NCI-H748 (cell line): ENCODE measurements at regions not wholly inside any gene's neighbourhood (a gene's known extent, or its start where the extent isn't known, plus 50 kb on each side); places are given as distances from the start of the nearest gene placed in this dataset.
"Not testable (repeated sequence)": the region's sequence is repeated elsewhere in the genome, so short reads cannot be mapped to it uniquely, and the experiment has no call there.

Experiments used
- DNase-seq: peaks from one replicate; lab custom pipeline; 2025; ENCODE audit not compliant: unreplicated experiment; lab: John Stamatoyannopoulos, UW

DNA sequence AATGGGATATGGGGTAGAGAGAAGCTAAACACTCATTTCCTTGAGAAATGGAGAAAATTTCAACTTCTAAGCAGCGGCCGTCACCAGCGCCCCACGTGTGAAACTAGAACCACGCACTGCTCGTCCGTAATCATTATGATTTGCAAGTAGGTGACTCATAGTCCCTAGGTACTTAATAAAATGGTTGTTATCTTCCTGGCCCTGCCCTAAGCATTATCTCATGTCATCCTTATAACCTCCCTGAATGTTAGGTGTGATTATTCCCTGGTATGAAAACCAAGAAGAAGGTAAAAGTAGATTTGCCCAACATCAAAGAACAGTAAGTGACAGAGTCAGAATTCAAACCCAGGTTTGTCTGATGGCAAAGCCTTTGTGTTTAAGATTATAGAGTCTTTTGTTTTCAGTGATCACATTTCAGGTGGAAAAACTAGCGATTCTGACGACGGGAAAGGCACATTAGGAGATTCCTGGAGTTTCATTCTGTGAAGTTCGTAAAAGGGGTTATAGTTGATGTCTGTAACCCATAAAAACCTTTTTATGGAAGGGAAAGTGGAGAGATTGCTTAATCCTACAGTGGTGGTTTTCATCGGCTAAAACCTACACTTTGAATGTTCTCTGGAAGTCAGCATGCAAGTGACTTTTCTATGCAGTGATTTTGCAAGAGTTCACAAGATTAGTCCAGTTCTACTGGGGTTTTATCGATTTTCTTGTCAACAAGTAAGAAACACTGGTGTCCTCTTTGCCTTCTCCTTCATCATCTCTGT, 202.9 kb upstream of the WWC1 start:
- no peak for DNase-seq

DNA sequence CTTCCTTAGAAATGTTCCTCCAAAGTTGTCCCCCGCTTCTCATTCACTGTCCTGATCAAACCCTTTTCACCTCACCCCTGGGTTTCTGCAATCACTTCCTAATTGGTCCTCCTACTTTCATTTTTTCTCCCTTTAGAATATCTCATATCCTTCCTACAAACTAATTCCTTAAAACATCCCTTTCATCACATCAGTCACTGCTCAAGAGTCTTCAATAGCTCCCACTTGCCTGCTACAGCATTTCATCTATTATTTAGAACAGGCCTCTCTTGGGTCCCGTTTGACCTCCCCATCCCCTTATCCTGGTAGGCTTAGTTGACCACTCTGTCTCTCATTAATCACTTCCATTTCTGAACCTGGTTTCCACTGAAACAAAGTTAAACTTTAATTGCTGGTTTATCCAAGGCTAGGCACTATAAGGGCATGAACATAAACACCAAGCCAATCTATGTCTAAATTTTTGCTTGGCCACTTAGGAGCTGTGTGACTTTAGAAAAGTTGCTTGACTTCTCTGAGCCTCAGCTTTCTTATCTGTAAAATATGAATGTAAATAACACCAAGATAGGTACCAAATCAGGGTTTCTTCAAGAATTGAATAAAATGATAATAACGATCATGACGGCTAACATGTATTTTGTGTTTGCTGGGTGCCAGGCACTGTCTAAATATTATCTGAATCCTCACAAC, 202.1 kb upstream of the WWC1 start:
- DNase-seq, result no peak

DNA sequence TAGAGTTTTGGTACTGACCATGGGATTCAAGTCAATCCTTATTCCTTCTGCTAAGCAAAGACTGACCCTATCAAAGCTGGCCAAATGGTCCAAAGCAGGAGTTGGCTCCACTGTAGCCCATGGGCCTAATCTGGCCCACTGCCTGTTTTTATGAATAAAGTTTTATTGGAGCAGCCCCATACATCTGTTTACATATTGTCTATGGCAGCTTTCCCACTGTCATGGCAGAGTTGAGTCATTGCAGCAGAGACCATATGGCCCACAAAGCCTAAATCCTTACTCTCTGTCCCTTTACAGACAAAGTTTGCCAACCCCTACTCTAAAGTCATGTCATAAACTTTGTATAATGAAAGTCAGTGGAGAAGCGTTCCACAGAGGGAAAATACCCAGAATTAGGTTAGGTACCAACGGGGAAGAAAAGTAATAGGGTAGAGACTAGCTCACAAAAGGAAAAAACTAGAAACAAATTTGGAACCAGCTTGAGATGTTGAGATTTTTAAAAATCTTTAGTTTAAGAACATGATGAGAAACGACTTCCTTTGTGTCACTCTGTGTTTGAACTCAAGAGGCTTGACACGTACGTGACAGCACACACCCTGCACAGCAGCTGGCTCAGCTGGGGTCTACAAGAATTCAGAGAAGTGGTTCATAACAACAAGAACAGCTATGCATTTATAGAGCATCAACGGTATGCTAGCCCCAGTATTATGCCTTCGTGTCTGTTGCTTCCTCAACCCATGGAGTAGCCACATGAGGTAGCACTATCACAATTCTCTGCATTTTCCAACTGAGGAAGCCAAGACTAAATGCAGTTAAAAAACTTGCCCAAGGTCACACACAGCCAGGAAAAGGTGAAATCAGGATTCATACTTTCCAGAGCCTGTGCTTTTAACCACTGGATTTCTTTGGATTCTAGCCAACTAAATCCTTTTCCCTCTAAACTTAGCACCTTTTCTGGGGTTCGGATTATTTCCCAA, 198.9 kb upstream of the WWC1 start:
- no peak for DNase-seq

DNA sequence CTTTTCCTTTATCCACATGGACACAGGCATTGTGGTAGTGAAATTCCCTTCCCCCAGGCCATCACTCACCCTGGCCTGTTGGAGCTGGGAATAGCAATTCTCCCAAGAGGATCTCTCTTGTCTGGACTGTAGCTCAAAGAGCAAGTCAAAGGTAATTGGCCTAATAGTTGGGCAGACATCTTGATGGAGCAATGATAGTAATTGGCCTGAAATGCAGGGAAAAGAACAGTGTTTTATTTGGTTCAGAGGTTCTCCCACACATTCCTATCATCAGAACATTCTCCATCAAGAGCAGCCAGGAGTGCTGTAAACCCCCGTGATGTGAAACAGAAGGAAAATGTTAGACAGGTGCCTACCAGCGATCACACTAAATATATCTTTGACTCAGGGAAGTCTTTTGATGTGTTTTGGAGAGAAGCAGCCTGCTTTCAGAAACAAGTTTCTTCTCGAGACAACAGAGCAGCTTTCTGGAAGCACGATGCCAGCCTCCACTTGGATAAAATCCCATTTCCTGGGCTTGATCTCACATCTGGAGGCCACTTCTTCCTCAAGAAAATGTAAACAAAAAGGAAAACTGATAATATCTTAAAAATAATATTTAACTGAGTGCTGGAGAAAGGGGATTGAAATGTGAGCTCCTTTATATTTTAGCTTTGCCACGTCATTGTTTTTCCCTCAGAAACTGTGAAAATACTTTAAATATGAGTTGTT, 198.1 kb upstream of the WWC1 start:
- DNase-seq, result no peak

DNA sequence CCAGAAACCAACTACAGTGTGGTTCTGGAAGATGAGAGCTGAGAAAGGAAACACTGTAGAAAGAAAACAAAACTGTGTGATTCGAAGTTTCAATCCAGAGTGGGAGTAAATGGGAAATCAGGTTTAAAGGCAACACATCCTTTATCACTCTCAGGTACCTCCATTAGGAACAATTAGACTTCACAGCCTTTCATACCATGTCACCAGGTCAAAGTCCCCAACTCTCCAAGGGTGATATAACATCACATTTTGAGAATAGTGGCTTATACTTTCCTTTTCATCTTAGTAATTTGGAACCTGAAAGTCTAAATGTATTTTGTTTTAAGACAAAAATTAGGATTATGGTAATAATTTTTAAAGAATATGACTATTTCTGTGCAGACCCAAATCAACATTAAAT, 194.9 kb upstream of the WWC1 start:
- no peak for DNase-seq

DNA sequence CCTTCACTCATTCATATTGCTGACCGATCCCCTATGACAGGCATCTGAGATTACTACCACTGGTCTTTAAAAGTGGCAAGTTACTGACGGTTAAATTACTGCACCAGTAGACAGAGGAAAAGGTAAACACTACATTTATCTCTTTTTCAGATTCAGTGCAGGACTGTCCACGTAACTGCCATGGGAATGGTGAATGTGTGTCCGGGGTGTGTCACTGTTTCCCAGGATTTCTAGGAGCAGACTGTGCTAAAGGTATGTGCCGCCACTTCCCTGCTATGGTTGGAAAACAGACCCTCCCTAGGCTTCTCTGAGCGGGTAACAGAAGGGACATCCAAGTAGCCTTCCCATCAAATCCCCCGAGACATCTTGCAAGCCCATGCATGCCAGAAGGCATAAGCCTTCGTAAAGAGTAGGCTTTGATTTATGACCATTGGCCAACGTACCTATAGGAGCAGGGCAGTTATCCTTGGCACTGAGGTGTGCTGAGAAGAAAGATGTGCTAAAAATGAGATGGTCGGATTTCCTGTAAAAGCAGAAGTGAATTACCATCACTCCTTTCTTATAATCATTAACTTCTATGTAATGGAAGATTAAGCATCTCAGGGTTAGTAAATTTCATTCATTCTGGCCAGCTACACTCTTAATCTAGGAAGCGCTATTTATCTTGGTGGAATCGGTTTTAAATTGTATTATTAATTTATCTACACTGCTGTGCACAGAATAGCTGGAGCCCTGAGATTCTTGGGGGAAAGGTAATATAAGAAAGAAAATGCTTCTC, 193.4 kb upstream of the WWC1 start:
- no peak for DNase-seq

DNA sequence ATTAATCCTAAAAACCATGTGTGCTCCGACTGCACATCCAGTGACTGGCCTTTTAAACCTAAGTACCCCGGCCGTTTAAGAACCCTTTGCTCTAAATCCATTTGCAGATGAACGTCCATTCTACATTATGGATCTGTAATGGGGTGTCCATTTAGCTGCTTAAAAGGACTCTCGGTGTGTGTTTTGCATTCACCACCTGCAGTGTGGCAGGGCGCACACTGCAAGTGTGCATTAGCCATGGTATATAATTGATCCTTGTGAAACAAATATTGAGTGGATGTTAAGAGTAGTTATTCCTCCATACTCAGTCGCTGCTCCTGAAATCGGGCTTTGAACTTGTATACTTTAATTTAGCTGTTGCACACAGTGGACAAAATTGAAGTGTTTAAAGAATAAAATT, 190.1 kb upstream of the WWC1 start:
- peak; percentile 25 for DNase-seq

DNA sequence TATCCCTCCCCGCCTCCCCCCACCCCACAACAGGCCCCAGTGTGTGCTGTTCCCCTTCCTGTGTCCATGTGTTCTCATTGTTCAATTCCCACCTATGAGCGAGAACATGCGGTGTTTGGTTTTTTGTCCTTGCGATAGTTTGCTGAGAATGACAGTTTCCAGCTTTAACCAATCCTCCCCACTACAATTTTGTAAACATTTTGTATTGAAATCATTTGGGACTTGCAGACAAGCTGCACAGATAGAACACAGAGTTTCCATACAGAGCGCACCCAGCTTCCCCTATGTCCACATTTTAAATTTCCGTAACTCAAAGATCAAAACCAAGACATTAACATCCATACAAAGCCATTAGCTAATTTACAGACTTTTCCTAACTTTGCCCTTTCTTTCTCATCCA, 188.4 kb upstream of the WWC1 start:
- not testable (repeated sequence) for DNase-seq

DNA sequence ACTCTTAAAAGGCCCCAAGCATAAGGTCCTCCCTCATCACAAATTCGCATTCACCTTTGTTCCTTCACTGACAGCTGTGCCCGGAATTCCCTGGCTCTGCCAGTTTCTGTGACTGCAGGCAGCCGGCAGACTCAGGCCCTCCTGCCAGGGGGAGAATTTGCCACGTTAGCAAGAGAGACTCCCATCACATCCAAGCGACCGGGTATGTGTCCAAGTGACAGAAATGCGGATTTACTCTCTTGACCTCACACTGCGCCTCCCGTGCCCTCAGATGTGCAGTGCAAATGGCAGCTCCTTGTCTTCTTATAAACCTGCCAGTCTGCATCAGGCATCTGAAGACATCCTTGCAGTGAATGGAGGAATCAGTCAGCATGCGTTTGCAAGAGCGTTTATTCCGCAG, 187.1 kb upstream of the WWC1 start:
- no peak for DNase-seq

DNA sequence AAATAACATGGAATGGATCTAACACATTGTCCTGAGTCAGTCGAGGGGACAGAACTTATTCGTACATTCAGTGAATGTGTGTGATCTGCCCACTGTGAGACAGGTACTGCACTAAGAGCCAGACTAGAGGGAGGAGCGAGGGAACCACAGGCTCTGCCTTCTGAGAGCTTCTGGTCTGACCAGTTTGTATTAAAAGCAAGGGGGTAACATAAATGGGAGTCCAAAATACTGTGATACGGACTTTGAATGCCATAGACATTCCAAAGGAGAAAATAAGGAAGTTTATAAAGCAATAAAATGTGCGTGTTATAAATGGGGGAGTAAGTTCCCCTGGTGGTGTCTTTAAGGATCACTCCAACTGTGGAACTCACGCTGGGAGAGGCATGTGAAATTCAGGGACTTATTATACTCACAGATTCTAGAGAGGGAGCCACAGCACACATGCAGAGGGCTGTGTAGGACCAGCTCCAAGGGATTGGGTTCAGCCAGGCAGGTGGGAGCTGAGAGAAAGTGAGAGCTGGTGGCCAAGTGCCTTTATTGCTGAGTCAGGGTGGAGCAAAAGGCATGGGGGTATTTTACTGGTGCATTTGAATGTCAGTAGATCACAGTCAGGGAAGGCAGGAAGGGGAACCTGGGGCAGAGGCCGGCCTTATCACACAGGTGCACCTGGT, 186.5 kb upstream of the WWC1 start:
- no peak for DNase-seq

DNA sequence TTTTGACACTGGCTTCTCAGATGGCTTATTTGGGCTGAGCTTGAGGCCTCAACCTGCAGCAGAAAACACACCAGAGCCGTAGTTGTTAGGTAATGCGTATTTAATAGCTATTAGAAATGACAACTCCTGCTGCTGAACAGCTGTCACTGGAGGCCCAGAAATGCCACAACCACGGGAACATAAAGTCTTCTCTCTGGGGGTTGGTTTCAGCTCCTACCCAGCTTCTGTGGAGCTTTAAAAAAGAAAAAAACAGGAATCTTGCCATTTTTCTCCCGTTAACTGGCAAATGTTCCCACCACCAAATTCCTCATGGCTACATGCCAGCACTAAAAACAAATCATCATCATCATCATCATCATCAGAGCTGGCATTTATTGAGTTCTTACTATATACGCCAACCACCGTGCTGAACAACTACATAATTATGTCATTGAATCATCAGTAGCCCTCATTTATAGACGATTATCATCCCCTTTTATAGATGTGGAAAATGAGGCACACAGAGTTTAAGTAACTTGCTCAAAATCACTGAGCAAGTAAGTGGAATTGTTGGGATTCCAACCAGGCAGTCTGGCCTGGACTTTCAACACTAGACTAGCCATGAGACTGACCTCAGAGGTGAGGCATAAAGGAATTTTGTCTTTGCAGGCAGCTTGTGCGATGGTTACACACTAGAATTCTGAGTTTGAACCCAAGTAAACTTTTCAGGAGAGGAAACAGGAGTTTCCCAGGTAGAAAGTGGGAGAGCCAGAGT, 185.3 kb upstream of the WWC1 start:
- DNase-seq, result peak; percentile 17

DNA sequence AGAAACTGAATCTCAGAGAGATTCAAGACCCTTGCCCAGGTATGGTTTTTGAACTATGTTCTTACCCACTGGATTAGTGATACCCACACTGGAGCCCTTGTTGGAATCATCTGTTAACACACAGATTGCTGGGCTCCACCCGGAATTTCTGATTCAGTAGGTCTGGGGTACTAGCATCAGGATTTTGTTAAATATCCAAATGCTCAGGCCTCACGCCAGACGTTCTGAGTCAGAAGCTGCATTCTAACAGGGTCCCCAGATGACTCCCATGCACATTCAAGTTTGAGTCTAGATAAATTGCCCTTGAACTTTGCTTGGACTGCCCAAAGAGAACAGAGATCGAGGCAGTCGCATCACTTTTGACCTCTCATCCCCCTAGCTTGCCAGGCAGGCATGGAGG, 182.0 kb upstream of the WWC1 start:
- DNase-seq, result no peak

DNA sequence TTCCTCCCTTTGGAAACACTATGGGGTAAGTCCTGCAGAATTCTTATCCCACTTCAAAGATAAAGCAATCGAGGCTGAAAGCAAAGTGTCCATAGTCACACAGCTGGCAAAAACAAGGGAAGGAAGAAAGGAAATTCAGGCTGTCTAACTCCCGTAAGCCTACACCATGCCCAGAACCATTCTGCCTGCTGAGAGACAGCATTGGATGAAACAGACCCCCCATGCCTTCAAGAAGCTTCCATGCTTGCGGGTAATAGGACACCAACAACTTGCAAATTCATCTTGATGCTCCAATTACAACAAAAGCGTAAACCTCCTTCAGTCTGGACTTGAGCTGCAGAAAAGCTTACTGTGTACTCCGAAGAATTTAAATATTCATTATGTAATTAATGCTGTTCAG, 181.1 kb upstream of the WWC1 start:
- no peak for DNase-seq

DNA sequence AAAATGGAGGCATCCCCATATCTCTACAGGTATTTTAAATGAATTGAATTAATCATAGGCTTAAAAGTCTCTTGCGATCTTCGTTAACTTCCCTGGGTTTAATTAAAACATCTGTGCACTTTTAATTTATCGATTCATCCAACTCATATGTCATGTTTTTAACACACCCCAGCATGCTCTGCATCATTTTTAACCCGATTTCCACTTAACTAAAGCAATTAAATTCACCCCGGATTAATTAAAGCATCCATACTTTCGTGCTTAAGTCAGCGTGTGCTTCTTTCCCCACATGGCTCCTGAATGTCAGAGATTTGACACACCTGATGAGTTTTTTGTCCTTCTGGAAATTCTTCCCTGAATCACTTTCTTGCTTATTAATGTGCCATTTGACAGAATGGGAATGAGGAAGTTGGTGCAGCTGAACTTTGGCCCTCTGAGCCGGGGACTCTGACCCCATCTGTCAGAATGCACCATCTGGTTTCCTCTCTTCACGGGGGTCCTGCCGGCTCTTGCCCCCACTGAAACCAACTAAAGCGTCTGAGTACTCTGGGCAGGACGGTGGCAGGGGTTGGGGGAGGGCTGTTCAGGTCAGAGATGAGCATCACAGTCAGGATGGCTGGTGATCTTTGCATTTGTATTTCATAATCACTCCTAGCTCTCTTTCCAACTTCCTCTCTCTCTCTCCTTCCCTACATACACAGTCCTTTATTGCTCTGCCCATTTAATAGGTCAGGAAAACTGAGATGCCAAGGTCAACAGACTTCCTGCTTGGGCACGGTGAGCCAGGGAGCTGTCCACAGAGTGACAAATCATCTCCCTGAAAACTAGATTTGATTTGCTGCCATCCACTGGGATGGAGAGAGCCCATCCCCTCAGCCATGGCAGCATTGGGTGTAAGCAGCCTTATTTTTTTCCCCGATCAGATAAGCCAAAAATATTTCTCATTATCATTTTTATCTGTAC, 180.3 kb upstream of the WWC1 start:
- DNase-seq, result no peak

DNA sequence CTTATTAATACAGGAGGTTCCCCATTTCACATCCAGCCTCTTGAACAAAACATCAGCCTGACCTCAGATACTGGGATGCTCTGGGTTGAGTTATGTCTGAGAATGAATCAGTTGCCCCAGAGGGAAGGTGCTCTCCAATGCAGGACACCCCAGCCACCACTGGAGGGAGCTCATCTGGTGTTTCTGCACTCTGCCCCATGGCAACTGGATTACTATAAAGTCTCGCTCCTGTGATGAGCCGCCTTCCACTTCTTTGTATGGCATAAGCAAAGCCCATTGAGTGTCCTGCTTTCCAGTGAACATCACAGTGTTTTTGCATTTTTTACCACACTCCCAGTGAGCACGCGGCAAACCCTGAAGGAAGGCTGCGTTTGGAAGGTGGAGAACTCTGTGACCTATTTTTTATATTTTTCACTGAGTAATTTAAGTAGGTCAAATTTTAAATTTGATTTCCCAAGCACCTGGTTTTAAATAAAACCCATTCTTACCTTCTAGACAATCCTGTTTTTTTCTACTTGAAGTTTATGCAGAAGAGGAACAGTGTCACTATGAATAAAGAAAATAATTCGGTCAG, 176.9 kb upstream of the WWC1 start:
- peak; percentile 90 for DNase-seq

DNA sequence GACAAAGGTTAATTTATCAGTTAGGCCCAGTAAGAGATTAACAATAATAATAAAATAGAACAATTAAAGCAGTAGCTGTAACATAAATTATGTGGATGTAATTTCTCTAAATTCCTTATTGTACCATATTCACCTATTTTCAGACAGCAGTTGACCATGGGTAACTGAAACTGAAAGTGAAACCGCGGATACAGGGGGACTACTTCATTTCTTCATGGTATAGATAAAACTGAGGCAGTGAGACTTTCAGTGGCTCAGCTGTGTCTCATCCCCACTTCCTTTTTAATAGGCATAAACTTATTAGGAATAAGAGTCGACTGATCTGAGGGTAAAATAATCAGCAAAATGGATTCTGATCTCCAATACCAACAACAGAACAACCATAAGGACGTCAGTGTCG, 174.0 kb upstream of the WWC1 start:
- no peak for DNase-seq

DNA sequence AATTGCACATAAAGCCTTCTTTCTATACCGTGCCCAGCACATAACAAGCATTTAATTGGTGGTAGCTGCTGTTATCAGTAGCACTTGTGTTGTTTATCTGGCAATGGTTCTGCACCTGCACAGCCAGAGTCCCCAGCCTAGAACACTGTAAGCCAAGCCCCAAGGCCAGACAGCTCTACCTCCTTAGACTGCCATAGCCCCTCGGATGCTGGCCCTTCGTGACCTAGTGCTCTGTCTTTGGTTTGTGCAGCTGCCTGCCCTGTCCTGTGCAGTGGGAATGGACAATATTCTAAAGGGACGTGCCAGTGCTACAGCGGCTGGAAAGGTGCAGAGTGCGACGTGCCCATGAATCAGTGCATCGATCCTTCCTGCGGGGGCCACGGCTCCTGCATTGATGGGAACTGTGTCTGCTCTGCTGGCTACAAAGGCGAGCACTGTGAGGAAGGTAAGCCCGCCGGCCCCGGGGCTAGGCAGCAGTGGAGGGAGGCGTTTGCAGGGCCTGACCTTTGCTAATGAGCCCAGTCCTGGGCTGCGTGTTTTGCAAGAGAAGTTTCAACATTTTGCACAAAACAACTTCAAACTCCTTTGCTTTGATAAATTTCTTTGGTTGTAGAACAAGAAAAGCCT, 173.3 kb upstream of the WWC1 start:
- peak; percentile 95 for DNase-seq
